HAP-1 (cell line): ENCODE measurements at regions not wholly inside any gene's neighbourhood (a gene's known extent, or its start where the extent isn't known, plus 50 kb on each side); places are given as distances from the start of the nearest gene placed in this dataset.

Source experiments
- DNase-seq, 2 experiments: peaks; one replicate each; pipeline ENCODE4 v3.0.0-alpha.2; 2016 to 2020; ENCODE audit warnings: low spot score in 2 of 2
- H3K27me3 ChIP-seq: fragments of 250-450 bp; sonication (Bioruptor Pico); 2 replicates; pipeline ENCODE4 v1.5.1; 2020; ENCODE audit warnings: low read depth, mild to moderate bottlenecking, moderate library complexity
- H3K36me3 ChIP-seq: fragments of 250-450 bp; sonication (Bioruptor Pico); replicated peaks from 2 replicates; pipeline ENCODE4 v1.5.1; 2020; ENCODE audit warnings: mild to moderate bottlenecking
- H3K4me1 ChIP-seq: fragments of 250-450 bp; sonication (Bioruptor Pico); 2 replicates; pipeline ENCODE4 v1.5.1; 2020; ENCODE audit warnings: mild to moderate bottlenecking
- H3K4me3 ChIP-seq: fragments of 250-450 bp; sonication (Bioruptor Pico); 2 replicates; pipeline ENCODE4 v1.5.1; 2020; ENCODE audit warnings: mild to moderate bottlenecking, moderate library complexity
- H3K9me3 ChIP-seq: fragments of 250-450 bp; sonication (Bioruptor Pico); 2 replicates; pipeline ENCODE4 v1.5.1; 2020; ENCODE audit warnings: mild to moderate bottlenecking, moderate library complexity
- in situ Hi-C: fragments of 300-500 bp; cut with MboI; formaldehyde crosslinking; loops from 3 replicates; pipeline ENCODE4 v1.14.3; 2020; ENCODE audit warnings: low sequenced_read_pairs, inconsistent platforms, mixed read lengths

- no peak for DNase-seq
- in situ Hi-C loops = no loop called here
- H3K36me3 ChIP-seq = no peaks in the 10 kb centered on the region
- H3K4me3 ChIP-seq = no peak overlapping the region
- H3K27me3 ChIP-seq = peaks cover 3% of the 10 kb centered on the region
- H3K4me1 ChIP-seq = no peaks in the 10 kb centered on the region
- no peaks in the 10 kb centered on the region for H3K9me3 ChIP-seq
Observed at GRCh38 chr11:31932879-31933278, 121.8 kb upstream of the PAX6 start.

DNA sequence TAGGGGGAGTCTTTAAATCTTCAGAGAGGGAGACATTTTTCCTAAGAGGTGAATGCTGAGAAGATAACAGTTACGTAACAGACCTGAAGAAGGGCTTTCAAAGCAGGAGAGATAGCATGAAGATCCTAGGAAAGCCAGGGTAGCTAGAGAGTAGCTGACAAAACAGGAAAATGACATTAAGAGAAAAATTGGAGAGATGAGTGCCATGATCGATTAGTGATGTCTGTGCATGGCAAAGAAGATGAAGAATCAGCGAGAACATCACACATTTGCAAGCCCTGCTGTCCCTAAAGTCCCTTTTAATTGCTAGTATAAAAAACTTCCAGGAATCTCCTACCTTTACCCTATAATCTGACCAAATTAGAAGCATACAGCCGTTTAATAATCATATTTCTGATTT, 116.9 kb upstream of the PAX6 start:
- in situ Hi-C loops = no loop called here
- Histone ChIP-seq H3K36me3 (no peaks in the 10 kb centered on the region), H3K9me3 (no peaks in the 10 kb centered on the region), H3K4me1 (no peaks in the 10 kb centered on the region), H3K27me3 (no peaks in the 10 kb centered on the region; the same call in 1 of the 2 replicates), H3K4me3 (no peak overlapping the region)
- no peak for DNase-seq

- no peaks in the 10 kb centered on the region for H3K9me3 ChIP-seq
- DNase-seq = no peak
- no peak overlapping the region for H3K4me3 ChIP-seq
- H3K36me3 ChIP-seq = no peaks in the 10 kb centered on the region
- in situ Hi-C loops = no loop called here
- H3K27me3 ChIP-seq = no peaks in the 10 kb centered on the region; the same call in 1 of the 2 replicates
- H3K4me1 ChIP-seq = no peaks in the 10 kb centered on the region
Observed at GRCh38 chr11:31926816-31927528, 115.8 kb upstream of the PAX6 start.

DNA sequence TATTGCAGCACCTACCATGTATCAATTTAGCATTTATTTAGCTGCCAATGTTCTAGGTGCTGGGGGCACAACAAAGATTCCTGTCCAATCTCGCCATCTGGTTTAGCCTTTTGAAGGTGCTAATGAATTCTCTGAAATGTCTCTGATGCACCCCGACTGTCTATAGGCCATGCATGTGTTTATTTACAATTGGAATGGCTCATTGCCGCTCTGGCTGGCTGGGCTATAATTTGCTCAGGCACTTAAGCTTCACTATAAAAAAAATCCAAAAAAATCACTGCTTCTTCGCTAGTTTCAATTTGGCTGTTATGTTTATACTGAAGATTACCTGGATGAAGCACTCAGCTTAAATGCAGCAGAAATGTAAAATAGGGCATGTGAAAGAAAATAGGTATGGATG, 115.0 kb upstream of the PAX6 start:
- Histone ChIP-seq H3K4me3 (no peak overlapping the region), H3K27me3 (no peaks in the 10 kb centered on the region), H3K9me3 (no peaks in the 10 kb centered on the region), H3K4me1 (no peaks in the 10 kb centered on the region), H3K36me3 (no peaks in the 10 kb centered on the region)
- in situ Hi-C loops = no loop called here
- DNase-seq = no peak

- Histone ChIP-seq H3K4me3 (no peak overlapping the region), H3K27me3 (no peaks in the 10 kb centered on the region), H3K36me3 (no peaks in the 10 kb centered on the region), H3K4me1 (no peaks in the 10 kb centered on the region), H3K9me3 (no peaks in the 10 kb centered on the region)
- DNase-seq = no peak
- in situ Hi-C loops = no loop called here
Observed at GRCh38 chr11:31922450-31922849, 111.3 kb upstream of the PAX6 start.

- in situ Hi-C loops = no loop called here
- H3K4me1 ChIP-seq = no peaks in the 10 kb centered on the region
- H3K27me3 ChIP-seq = no peaks in the 10 kb centered on the region
- H3K36me3 ChIP-seq = no peaks in the 10 kb centered on the region
- no peaks in the 10 kb centered on the region for H3K9me3 ChIP-seq
- no peak for DNase-seq
- H3K4me3 ChIP-seq = no peak overlapping the region
Observed at GRCh38 chr11:31921081-31921480, 110.0 kb upstream of the PAX6 start.

GRCh38 chr11:31919175-31919574, 108.1 kb upstream of the PAX6 start:
- in situ Hi-C loops = no loop called here
- H3K36me3 ChIP-seq = no peaks in the 10 kb centered on the region
- no peaks in the 10 kb centered on the region for H3K4me1 ChIP-seq
- H3K27me3 ChIP-seq = no peaks in the 10 kb centered on the region
- H3K9me3 ChIP-seq = no peaks in the 10 kb centered on the region
- no peak overlapping the region for H3K4me3 ChIP-seq
- no peak for DNase-seq

DNA sequence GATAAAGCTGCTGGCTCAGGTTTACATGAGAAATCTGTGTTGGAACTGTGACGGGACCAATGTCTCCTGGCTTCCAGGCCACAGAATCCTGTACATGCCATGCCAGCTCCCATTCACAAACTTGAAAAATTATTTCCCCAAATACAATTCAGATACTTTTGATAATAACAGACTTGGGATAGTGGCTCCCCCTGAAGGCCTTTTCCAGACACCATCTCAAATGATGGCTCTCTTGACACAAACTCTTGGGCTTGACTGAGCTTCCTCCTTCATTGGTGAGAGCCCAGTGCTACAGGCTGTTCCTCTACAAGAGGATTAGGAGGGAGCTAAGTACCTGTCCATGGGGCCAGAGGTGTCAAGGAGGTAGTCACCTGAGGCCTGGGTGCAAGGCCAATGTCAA, 104.7 kb upstream of the PAX6 start:
- no peak for DNase-seq
- in situ Hi-C loops = no loop called here

GRCh38 chr11:31913985-31914384, 102.9 kb upstream of the PAX6 start:
- Histone ChIP-seq H3K9me3 (no peaks in the 10 kb centered on the region), H3K27me3 (no peaks in the 10 kb centered on the region), H3K36me3 (no peaks in the 10 kb centered on the region), H3K4me3 (no peak overlapping the region), H3K4me1 (no peaks in the 10 kb centered on the region)
- no peak for DNase-seq
- in situ Hi-C loops = no loop called here

More for the DNA sequence above, 104.7 kb upstream of the PAX6 start:
- H3K9me3 ChIP-seq = no peaks in the 10 kb centered on the region
- no peak overlapping the region for H3K4me3 ChIP-seq
- no peaks in the 10 kb centered on the region for H3K36me3 ChIP-seq
- no peaks in the 10 kb centered on the region for H3K27me3 ChIP-seq
- H3K4me1 ChIP-seq = no peaks in the 10 kb centered on the region

DNA sequence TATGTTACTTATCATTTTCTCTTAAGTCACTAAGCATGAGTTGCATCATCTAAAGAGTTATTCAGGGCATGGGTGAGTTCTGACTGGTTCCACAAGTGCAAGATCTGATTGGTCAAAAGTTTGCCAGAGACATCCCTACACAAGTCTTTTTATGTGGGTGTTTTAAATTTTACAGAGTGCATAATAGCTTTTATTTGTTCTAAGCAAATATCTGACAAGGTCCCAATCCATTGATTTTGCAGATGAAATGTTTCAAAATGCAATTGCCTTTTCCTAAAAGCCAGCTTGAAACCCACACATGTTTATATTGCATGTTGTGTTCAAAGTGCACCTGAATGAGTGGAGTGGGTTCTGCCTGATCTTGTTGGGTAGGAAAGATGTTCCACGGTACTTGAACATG, 101.7 kb upstream of the PAX6 start:
- no peaks in the 10 kb centered on the region for H3K4me1 ChIP-seq
- H3K36me3 ChIP-seq = no peaks in the 10 kb centered on the region
- no peaks in the 10 kb centered on the region for H3K27me3 ChIP-seq
- in situ Hi-C loops = no loop called here
- no peak overlapping the region for H3K4me3 ChIP-seq
- DNase-seq = no peak
- no peaks in the 10 kb centered on the region for H3K9me3 ChIP-seq

GRCh38 chr11:31910950-31911576, 99.9 kb upstream of the PAX6 start:
- no peaks in the 10 kb centered on the region for H3K4me1 ChIP-seq
- no peaks in the 10 kb centered on the region for H3K9me3 ChIP-seq
- no peak for DNase-seq
- no peaks in the 10 kb centered on the region for H3K36me3 ChIP-seq
- H3K27me3 ChIP-seq = no peaks in the 10 kb centered on the region
- no peak overlapping the region for H3K4me3 ChIP-seq
- in situ Hi-C loops = no loop called here

DNA sequence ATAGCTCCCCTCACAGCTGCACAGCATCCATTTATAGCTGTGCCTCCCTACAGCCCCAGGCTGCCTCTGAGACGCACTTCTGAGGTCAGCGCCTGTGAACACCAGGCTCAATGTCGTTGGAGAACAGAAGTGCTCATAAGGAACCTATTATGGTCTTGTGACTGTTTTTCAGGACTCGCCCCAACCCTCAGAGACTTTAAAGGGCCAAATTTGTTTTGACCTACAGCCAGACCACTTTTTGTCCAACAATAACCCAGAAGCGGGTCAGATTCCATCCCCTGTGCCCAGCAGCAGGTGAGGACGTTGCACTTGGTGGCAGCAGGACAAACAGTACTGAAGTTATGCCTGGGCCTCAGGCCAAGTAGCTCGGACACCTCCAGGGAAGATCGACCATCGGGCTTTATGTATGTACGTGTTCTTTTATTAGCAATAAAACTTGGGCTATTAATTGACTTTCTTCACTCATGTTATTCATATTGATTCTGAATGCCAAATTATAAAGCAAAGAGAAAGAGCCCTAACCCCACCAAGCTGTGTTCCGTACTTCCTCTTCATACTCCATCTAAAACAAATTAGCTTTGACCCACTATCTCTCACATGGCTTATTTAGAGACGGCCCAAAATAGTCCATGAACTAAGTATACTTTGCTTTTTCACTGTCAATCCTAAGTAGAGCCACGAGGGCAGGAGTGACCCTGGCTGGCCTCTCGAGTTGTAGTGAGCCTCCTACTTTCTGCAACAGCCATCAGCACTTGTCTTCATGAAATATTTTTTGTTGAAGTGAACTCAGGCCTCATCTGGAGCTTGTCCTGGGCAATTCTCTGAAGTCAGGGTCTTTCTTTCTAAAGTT, 92.3 kb upstream of the PAX6 start:
- no peak for DNase-seq
- no peaks in the 10 kb centered on the region for H3K36me3 ChIP-seq
- H3K9me3 ChIP-seq = no peaks in the 10 kb centered on the region
- no peaks in the 10 kb centered on the region for H3K27me3 ChIP-seq
- no peak overlapping the region for H3K4me3 ChIP-seq
- in situ Hi-C loops = no loop called here
- H3K4me1 ChIP-seq = no peaks in the 10 kb centered on the region

- in situ Hi-C loops = no loop called here
- Histone ChIP-seq H3K9me3 (no peaks in the 10 kb centered on the region), H3K4me1 (no peaks in the 10 kb centered on the region), H3K36me3 (no peaks in the 10 kb centered on the region), H3K27me3 (no peaks in the 10 kb centered on the region), H3K4me3 (no peak overlapping the region)
- no peak for DNase-seq
Observed at GRCh38 chr11:31902706-31903105, 91.6 kb upstream of the PAX6 start.

- Histone ChIP-seq H3K9me3 (0 out of 2 replicates have a peak, but pooled peaks cover 3% of the 10 kb centered on the region), H3K36me3 (no peaks in the 10 kb centered on the region), H3K4me3 (no peak overlapping the region), H3K27me3 (peaks cover 6% of the 10 kb centered on the region; the same call in 1 of the 2 replicates), H3K4me1 (no peaks in the 10 kb centered on the region)
- in situ Hi-C loops = no loop called here
- DNase-seq = no peak
Observed at GRCh38 chr11:31895926-31896325, 84.8 kb upstream of the PAX6 start.
